HG03025 (cell line): ENCODE measurements at regions not wholly inside any gene's neighbourhood (a gene's known extent, or its start where the extent isn't known, plus 50 kb on each side); places are given as distances from the start of the nearest gene placed in this dataset.
"Not testable (repeated sequence)": the region's sequence is repeated elsewhere in the genome, so short reads cannot be mapped to it uniquely, and the experiment has no call there.

Experiments
- ATAC-seq: cut with Tn5 transposase; IDR thresholded peaks from one replicate; pipeline ENCODE4 v1.9.1; 2021; ENCODE audit warnings: mild to moderate bottlenecking, moderate library complexity; ENCODE audit not compliant: unreplicated experiment, low FRiP score

- ATAC-seq, result no peak
These were observed 120.7 kb downstream of the ARL4C start for GRCh38 chr2:234376229-234376628.

GRCh38 chr2:234375176-234375880 lies 121.6 kb downstream of the ARL4C start:
- ATAC-seq, result no peak

GRCh38 chr2:234374736-234375135 lies 122.1 kb downstream of the ARL4C start:
- ATAC-seq, result no peak

- ATAC-seq, result no peak
These were observed 122.8 kb downstream of the ARL4C start for GRCh38 chr2:234374150-234374508.

- no peak for ATAC-seq
These were observed 123.3 kb downstream of the ARL4C start for GRCh38 chr2:234373481-234374149.

- ATAC-seq, result no peak
These were observed 123.8 kb downstream of the ARL4C start for GRCh38 chr2:234373060-234373459.

GRCh38 chr2:234372506-234372905 lies 124.4 kb downstream of the ARL4C start:
- ATAC-seq, result no peak

GRCh38 chr2:234368861-234369261 lies 128.0 kb downstream of the ARL4C start:
- ATAC-seq, result no peak

GRCh38 chr2:234366891-234367290 lies 130.0 kb downstream of the ARL4C start:
- ATAC-seq, result no peak

- ATAC-seq, result no peak
These were observed 132.2 kb downstream of the ARL4C start for GRCh38 chr2:234364661-234365060.

GRCh38 chr2:234363647-234364294 lies 133.1 kb downstream of the ARL4C start:
- no peak for ATAC-seq

GRCh38 chr2:234363011-234363487 lies 133.8 kb downstream of the ARL4C start:
- no peak for ATAC-seq

- not testable (repeated sequence) for ATAC-seq
These were observed 136.4 kb downstream of the ARL4C start for GRCh38 chr2:234360313-234360975.

- ATAC-seq, result no peak
These were observed 139.2 kb downstream of the ARL4C start for GRCh38 chr2:234357666-234358065.

- no peak for ATAC-seq
These were observed 141.0 kb downstream of the ARL4C start for GRCh38 chr2:234355808-234356365.

- no peak for ATAC-seq
These were observed 141.7 kb downstream of the ARL4C start for GRCh38 chr2:234355021-234355720.

GRCh38 chr2:234352270-234352669 lies 144.6 kb downstream of the ARL4C start:
- ATAC-seq, result no peak

GRCh38 chr2:234351866-234352265 lies 145.0 kb downstream of the ARL4C start:
- not testable (repeated sequence) for ATAC-seq

- no peak for ATAC-seq
These were observed 148.8 kb downstream of the ARL4C start for GRCh38 chr2:234348081-234348480.

GRCh38 chr2:234345921-234346320 lies 151.0 kb downstream of the ARL4C start:
- no peak for ATAC-seq
